Tibial nerve (tissue), 4 donors: ENCODE measurements at regions not wholly inside any gene's neighbourhood (a gene's known extent, or its start where the extent isn't known, plus 50 kb on each side); places are given as distances from the start of the nearest gene placed in this dataset.
"Not testable (repeated sequence)": the region's sequence is repeated elsewhere in the genome, so short reads cannot be mapped to it uniquely, and the experiment has no call there.

Source experiments
- DNase-seq, 2 donors: peaks; one replicate each; pipeline ENCODE4 v3.0.0-alpha.2; 2019; ENCODE audit warnings: low spot score in 2 of 2
- H3K27ac ChIP-seq, 4 donors: fragments of 200-600 bp; sonication (generic) in 3 of 4; one replicate each; pipeline ENCODE4 v1.5.1; 2017 to 2019; ENCODE audit warnings: mild to moderate bottlenecking in 1 of 4
- H3K27me3 ChIP-seq, 2 donors: fragments of 200-600 bp; sonication (generic) in 1 of 2; one replicate each; pipeline versions ENCODE4 v1.5.1 to v1.6.0; 2017 to 2019
- H3K36me3 ChIP-seq, 3 donors: fragments of 200-600 bp; sonication (generic); one replicate each; pipeline ENCODE4 v1.5.1; 2018 to 2019
- H3K4me1 ChIP-seq, 4 donors: fragments of 200-600 bp; sonication (generic) in 3 of 4; one replicate each; pipeline ENCODE4 v1.5.1; 2017 to 2019
- H3K4me3 ChIP-seq, 4 donors: fragments of 200-600 bp; sonication (generic) in 3 of 4; one replicate each; pipeline ENCODE4 v1.5.1; 2017 to 2019; ENCODE audit warnings: mild to moderate bottlenecking in 1 of 4, moderate library complexity in 1 of 4
- H3K9me3 ChIP-seq, 4 donors: fragments of 200-600 bp; sonication (generic) in 3 of 4; one replicate each; pipeline ENCODE4 v1.5.1; 2017 to 2019
- CTCF ChIP-seq, 5 experiments: fragments of 200-600 bp in 3 of 5; fragments of 450-650 bp in 2 of 5; sonication (generic) in 3 of 5; IDR thresholded peaks; one replicate each; pipeline ENCODE4 v1.5.1; 2016 to 2019; ENCODE audit warnings: antibody characterized with exemption in 5 of 5, mild to moderate bottlenecking in 3 of 5, moderate library complexity in 2 of 5
- EP300 ChIP-seq, 2 donors: sonication (generic); formaldehyde crosslinking; IDR thresholded peaks; one replicate each; pipeline ENCODE4 v1.6.1; 2017; ENCODE audit warnings: antibody characterized with exemption in 2 of 2, mild to moderate bottlenecking in 1 of 2
- POLR2A ChIP-seq, 2 donors: fragments of 450-650 bp; IDR thresholded peaks; one replicate each; pipeline ENCODE4 v1.6.1; 2017; ENCODE audit warnings: antibody characterized with exemption in 2 of 2, mild to moderate bottlenecking in 2 of 2, moderate library complexity in 2 of 2
- WGBS, 2 donors: methylation state at CpG; one replicate each; pipeline ENCODE4 v1.1.5; 2018; 5-methylcytosine and 5-hydroxymethylcytosine counted together

DNA sequence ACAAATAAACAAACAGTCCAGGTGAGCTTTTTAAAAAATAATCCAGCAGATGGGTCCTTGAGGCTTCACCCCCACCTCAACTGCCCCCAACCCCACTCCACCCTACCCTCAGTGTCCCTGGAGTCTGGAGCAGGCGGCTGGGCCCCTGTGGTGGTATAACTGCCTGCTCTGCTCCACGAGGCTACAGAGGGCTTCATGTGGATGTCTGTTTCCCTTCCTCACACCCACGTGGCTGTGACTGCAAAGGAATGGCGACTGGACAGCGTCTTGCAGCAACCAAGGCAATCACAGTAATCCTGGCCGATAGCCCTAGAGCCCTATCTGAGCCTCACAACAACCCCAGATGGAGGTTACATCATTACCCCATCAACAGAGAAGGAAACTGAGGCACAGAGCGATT lies 76.5 kb downstream of the SLC2A10 start:
- no peak for DNase-seq
- no peak overlapping the region for H3K4me3 ChIP-seq
- H3K27me3 ChIP-seq = no peaks in the 10 kb centered on the region
- no peak for TF ChIP-seq POLR2A (IDR thresholded peaks at IDR 0.05)
- no peak for TF ChIP-seq CTCF (IDR thresholded peaks at IDR 0.05)
- no peak for TF ChIP-seq EP300 (IDR thresholded peaks at IDR 0.05)
- H3K36me3 ChIP-seq = no peaks in the 10 kb centered on the region
- no peaks in the 10 kb centered on the region for H3K9me3 ChIP-seq
- WGBS, 2 donors = 71 to 72% methylated on average over 6 to 7 of the region's 7 CpGs
- H3K4me1 ChIP-seq = peaks cover 0 to 20% (median 0%) of the 10 kb centered on the region in 4 donors
- no peak overlapping the region for H3K27ac ChIP-seq

GRCh38 chr20:46786566-46786965 lies 77.1 kb downstream of the SLC2A10 start:
- DNase-seq = no peak
- Histone ChIP-seq H3K27ac (no peak overlapping the region), H3K4me1 (peaks cover 0 to 20% (median 0%) of the 10 kb centered on the region in 4 donors), H3K9me3 (no peaks in the 10 kb centered on the region), H3K4me3 (no peak overlapping the region), H3K27me3 (no peaks in the 10 kb centered on the region), H3K36me3 (no peaks in the 10 kb centered on the region)
- WGBS, 2 donors = 67 to 80% methylated on average over 6 of the region's 6 CpGs
- TF ChIP-seq EP300 (IDR thresholded peaks at IDR 0.05) (no peak), POLR2A (IDR thresholded peaks at IDR 0.05) (no peak), CTCF (IDR thresholded peaks at IDR 0.05) (no peak)

DNA sequence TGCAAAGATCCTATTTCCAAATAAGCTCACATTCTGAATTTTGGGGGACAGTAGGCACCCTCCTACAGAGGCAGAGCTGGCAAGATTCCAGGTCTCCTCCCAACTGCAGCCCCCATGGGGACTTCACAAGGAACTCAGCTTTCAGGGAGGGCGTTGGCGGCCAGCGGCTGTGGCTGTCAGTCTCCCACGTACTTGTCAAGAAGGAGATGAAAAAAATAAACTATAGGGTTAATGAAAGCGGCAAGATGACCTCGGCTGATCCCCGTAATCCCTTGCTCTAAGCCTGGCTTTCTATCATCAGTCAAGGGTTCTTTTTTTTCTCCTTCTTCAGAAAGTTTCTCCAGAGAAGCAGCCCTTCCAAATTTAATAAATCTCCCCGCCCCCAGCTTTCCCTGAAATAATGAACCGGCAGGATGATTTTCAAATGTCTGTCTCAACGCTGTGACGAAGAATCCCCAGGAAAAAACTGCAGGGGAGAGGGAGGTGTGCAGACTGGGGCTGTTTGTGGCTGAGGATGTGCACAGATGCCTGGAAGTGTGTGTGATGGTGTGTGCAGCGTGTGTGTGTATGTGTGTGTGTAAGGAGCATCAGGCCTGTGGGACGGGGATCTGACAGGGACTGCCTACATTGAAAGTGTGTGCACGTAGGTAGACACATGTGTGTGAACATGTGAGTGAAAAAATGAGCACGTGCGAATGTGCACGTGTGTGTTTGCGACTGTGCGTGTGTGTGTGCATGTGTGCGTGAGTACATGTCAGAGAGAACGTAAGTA lies 78.7 kb downstream of the SLC2A10 start:
- H3K9me3 ChIP-seq = no peaks in the 10 kb centered on the region
- H3K4me3 ChIP-seq = no peak overlapping the region
- H3K27me3 ChIP-seq = no peaks in the 10 kb centered on the region
- DNase-seq = no peak
- H3K4me1 ChIP-seq = peaks cover 0 to 20% (median 0%) of the 10 kb centered on the region in 4 donors
- WGBS, 2 donors = 38 to 40% methylated on average over 21 of the region's 21 CpGs
- H3K36me3 ChIP-seq = no peaks in the 10 kb centered on the region
- H3K27ac ChIP-seq = no peak overlapping the region
- TF ChIP-seq POLR2A (IDR thresholded peaks at IDR 0.05) (no peak), CTCF (IDR thresholded peaks at IDR 0.05) (no peak), EP300 (IDR thresholded peaks at IDR 0.05) (no peak)

DNA sequence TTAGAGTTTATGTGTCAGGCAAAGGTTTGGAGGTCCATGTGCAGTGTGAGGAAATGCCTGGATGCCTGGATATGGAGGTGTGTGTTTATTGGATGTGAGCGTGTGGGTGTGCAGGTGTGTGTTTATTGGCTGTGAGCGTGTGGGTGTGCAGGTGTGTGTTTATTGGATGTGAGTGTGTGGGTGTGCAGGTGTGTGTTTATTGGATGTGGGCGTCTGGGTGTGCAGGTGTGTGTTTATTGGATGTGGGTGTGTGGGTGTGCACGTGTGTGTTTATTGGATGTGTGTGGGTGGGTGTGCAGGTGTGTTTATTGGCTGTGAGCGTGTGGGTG lies 79.3 kb downstream of the SLC2A10 start:
- H3K4me3 ChIP-seq, H3K9me3 ChIP-seq, H3K36me3 ChIP-seq, DNase-seq, H3K27ac ChIP-seq, H3K27me3 ChIP-seq: not testable (repeated sequence)
- H3K4me1 ChIP-seq = peaks cover 0 to 20% (median 0%) of the 10 kb centered on the region in 4 donors
- 67 to 72% methylated on average over 5 of the region's 5 CpGs for WGBS, 2 donors

DNA sequence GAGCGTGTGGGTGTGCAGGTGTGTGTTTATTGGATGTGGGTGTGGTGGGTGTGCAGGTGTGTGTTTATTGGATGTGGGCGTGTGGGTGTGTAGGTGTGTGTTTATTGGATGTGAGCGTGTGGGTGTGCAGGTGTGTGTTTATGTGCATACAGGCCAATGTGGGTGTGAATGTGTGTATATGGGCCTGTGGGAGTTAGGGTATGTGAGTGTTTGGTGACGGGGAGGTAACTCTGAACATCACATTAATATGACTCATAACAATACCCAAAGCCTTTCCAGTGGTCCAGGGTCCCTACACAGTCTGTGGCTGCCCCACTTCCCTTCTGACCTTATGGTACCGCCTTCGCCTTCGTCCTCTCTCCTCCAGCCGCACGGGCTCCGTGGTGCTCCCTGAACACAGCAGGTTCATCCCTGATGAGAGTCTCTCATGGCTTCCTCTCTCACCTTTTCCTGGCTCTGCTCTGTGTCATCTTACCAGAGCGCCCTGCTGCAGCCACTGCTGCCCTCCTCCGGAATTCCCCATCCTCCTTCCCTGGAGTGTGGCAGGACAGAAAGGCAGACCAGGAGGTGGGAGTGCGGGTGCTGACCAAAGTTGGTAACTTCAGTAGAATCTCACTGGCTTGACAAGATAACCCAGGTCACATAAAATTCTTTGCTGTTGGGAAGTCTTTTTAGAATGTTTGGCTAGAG lies 80.0 kb downstream of the SLC2A10 start:
- H3K27ac ChIP-seq = no peak overlapping the region
- TF ChIP-seq CTCF (IDR thresholded peaks at IDR 0.05) (no peak), EP300 (IDR thresholded peaks at IDR 0.05) (no peak), POLR2A (IDR thresholded peaks at IDR 0.05) (no peak)
- no peaks in the 10 kb centered on the region for H3K27me3 ChIP-seq
- no peak for DNase-seq
- 84 to 86% methylated on average over 13 of the region's 13 CpGs for WGBS, 2 donors
- H3K9me3 ChIP-seq = no peaks in the 10 kb centered on the region
- peaks cover 0 to 14% (median 0%) of the 10 kb centered on the region in 4 donors for H3K4me1 ChIP-seq
- no peak overlapping the region for H3K4me3 ChIP-seq
- no peaks in the 10 kb centered on the region for H3K36me3 ChIP-seq
